Lower leg skin (tissue), 3 donors: ENCODE measurements at regions not wholly inside any gene's neighbourhood (a gene's known extent, or its start where the extent isn't known, plus 50 kb on each side); places are given as distances from the start of the nearest gene placed in this dataset.

Experiments
- POLR2A ChIP-seq, 2 donors: fragments of 450-650 bp; IDR thresholded peaks; one replicate each; pipeline ENCODE4 v1.6.1; 2016 to 2017; ENCODE audit warnings: antibody characterized with exemption in 2 of 2, mild to moderate bottlenecking in 1 of 2, moderate library complexity in 1 of 2
- TF ChIP-seq, protein P1 (sequence below), 3 donors: fragments of 450-650 bp; IDR thresholded peaks; one replicate each; pipeline ENCODE4 v1.5.1; 2016; ENCODE audit warnings: antibody characterized with exemption in 3 of 3, mild to moderate bottlenecking in 3 of 3, moderate library complexity in 2 of 3

DNA sequence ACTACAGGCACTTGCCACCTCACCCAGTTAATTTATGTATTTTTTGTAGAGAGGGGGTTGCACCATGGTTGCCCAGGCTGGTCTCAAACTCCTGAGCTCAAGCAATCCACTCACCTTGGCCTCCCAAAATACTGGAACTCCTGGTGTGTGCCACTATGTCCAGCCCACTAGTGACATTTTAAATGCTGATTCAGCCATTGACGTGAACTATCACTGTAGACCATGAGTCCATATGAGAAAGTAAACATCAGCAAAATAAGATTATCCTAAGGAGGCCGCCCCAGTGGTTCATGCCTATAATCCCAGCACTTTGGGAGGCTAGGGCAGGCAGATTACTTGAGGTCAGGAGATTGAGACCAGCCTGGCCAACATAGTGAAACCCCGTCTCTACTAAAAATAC is 488.1 kb upstream of the EDIL3 start:
- TF ChIP-seq, protein P1, sequence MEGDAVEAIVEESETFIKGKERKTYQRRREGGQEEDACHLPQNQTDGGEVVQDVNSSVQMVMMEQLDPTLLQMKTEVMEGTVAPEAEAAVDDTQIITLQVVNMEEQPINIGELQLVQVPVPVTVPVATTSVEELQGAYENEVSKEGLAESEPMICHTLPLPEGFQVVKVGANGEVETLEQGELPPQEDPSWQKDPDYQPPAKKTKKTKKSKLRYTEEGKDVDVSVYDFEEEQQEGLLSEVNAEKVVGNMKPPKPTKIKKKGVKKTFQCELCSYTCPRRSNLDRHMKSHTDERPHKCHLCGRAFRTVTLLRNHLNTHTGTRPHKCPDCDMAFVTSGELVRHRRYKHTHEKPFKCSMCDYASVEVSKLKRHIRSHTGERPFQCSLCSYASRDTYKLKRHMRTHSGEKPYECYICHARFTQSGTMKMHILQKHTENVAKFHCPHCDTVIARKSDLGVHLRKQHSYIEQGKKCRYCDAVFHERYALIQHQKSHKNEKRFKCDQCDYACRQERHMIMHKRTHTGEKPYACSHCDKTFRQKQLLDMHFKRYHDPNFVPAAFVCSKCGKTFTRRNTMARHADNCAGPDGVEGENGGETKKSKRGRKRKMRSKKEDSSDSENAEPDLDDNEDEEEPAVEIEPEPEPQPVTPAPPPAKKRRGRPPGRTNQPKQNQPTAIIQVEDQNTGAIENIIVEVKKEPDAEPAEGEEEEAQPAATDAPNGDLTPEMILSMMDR (IDR thresholded peaks at IDR 0.05) = no peak
- TF ChIP-seq POLR2A (IDR thresholded peaks at IDR 0.05) = no peak
